H1 (cell line): ENCODE measurements at regions not wholly inside any gene's neighbourhood (a gene's known extent, or its start where the extent isn't known, plus 50 kb on each side); places are given as distances from the start of the nearest gene placed in this dataset.

ENCODE experiments used
- BCL11A ChIP-seq, 2 experiments: IDR thresholded peaks; one replicate each; pipeline ENCODE4 v1.6.1; 2011; ENCODE audit warnings: low read depth in 2 of 2, low read length in 2 of 2, mild to moderate bottlenecking in 2 of 2
- CREB1 ChIP-seq: IDR thresholded peaks from 2 replicates; pipeline ENCODE4 v1.6.1; 2012; ENCODE audit warnings: inconsistent platforms
- EP300 ChIP-seq, 2 experiments: IDR thresholded peaks; 1 replicate in 1 of 2; 2 replicates in 1 of 2; pipeline ENCODE4 v1.6.1; 2011 to 2012; ENCODE audit warnings: low read depth in 2 of 2, low read length in 2 of 2, mild to moderate bottlenecking in 2 of 2, borderline replicate concordance in 1 of 2, inconsistent platforms in 1 of 2, moderate library complexity in 1 of 2
- EZH2 ChIP-seq: fragments of 200-600 bp; sonication (generic); IDR thresholded peaks from 2 replicates; pipeline ENCODE4 v1.7.1; 2012; ENCODE audit warnings: low read depth, mild to moderate bottlenecking, moderate library complexity, low read length, inconsistent platforms; ENCODE audit not compliant: severe bottlenecking
- GABPA ChIP-seq: IDR thresholded peaks from 2 replicates; pipeline ENCODE4 v1.6.1; 2011; ENCODE audit warnings: mild to moderate bottlenecking, low read length, moderate library complexity, borderline replicate concordance; ENCODE audit not compliant: insufficient read depth
- JUND ChIP-seq: IDR thresholded peaks from 2 replicates; pipeline ENCODE4 v1.6.1; 2011; ENCODE audit warnings: mild to moderate bottlenecking, improper control_type of control experiment, low read length
- MAFK ChIP-seq: IDR thresholded peaks from 2 replicates; pipeline ENCODE4 v1.6.1; 2012; ENCODE audit warnings: low read depth, mild to moderate bottlenecking, improper control_type of control experiment, low read length
- POLR2A ChIP-seq, 2 experiments: IDR thresholded peaks; 1 replicate in 1 of 2; 2 replicates in 1 of 2; pipeline ENCODE4 v1.6.1; 2011; ENCODE audit warnings: low read depth in 2 of 2, low read length in 2 of 2, mild to moderate bottlenecking in 2 of 2; ENCODE audit errors: control extremely low read depth in 1 of 2
- POLR2AphosphoS5 ChIP-seq: IDR thresholded peaks from 2 replicates; pipeline ENCODE4 v1.6.1; 2011; ENCODE audit warnings: low read depth, low read length
- TAF1 ChIP-seq: IDR thresholded peaks from 2 replicates; pipeline ENCODE4 v1.6.1; 2011; ENCODE audit warnings: mild to moderate bottlenecking, low read depth, low read length
- TCF12 ChIP-seq: IDR thresholded peaks from 2 replicates; pipeline ENCODE4 v1.6.1; 2011; ENCODE audit warnings: low read depth, mild to moderate bottlenecking, low read length
- TF ChIP-seq, protein P1 (sequence below), 3 experiments: IDR thresholded peaks; 1 replicate in 2 of 3; 2 replicates in 1 of 3; pipeline versions ENCODE4 v1.5.1 to v1.6.1; 2011; ENCODE audit warnings: low read length in 3 of 3, mild to moderate bottlenecking in 3 of 3, inconsistent platforms in 2 of 3, low read depth in 1 of 3, moderate library complexity in 1 of 3; ENCODE audit not compliant: insufficient read depth in 1 of 3; ENCODE audit errors: control extremely low read depth in 1 of 3
- TF ChIP-seq, protein P2 (sequence below): IDR thresholded peaks from 2 replicates; pipeline ENCODE4 v1.6.1; 2012; ENCODE audit warnings: low read length, inconsistent platforms
- TF ChIP-seq, protein P3 (sequence below): IDR thresholded peaks from 2 replicates; pipeline ENCODE4 v1.6.1; 2012; ENCODE audit warnings: inconsistent platforms

DNA sequence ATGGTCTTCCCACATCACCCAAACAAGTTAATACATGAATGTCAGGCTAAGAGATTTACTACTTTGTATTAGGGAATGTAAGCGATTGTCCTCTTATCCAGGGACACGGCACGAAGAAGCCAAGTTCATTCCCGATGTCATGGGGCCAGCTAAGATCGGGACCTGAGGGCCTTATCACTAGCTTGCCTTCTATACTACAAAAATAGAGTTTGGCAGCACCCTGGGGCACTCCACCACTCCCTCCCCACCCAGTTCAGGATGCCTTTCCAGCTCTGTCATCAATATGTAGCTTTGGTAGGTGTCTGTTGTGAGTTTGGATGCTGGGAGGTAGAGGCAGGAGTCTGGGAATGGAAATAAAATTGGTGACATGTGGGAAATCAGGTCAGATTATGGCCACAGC is 197.5 kb downstream of the ATG4C start:
- no peak for TF ChIP-seq JUND
- TF ChIP-seq, protein P1, sequence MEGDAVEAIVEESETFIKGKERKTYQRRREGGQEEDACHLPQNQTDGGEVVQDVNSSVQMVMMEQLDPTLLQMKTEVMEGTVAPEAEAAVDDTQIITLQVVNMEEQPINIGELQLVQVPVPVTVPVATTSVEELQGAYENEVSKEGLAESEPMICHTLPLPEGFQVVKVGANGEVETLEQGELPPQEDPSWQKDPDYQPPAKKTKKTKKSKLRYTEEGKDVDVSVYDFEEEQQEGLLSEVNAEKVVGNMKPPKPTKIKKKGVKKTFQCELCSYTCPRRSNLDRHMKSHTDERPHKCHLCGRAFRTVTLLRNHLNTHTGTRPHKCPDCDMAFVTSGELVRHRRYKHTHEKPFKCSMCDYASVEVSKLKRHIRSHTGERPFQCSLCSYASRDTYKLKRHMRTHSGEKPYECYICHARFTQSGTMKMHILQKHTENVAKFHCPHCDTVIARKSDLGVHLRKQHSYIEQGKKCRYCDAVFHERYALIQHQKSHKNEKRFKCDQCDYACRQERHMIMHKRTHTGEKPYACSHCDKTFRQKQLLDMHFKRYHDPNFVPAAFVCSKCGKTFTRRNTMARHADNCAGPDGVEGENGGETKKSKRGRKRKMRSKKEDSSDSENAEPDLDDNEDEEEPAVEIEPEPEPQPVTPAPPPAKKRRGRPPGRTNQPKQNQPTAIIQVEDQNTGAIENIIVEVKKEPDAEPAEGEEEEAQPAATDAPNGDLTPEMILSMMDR (IDR thresholded peaks at IDR 0.05; ENCODE audit: control extremely low read depth in 1 of 3, insufficient read depth in 1 of 3, low read depth in 1 of 3, low read length in 3 of 3) = no peak
- TF ChIP-seq POLR2A (IDR thresholded peaks at IDR 0.05; ENCODE audit: control extremely low read depth in 1 of 2, low read depth in 2 of 2, low read length in 2 of 2) = no peak
- no peak for TF ChIP-seq POLR2AphosphoS5
- no peak for TF ChIP-seq MAFK
- no peak for TF ChIP-seq TAF1
- TF ChIP-seq, protein P2, sequence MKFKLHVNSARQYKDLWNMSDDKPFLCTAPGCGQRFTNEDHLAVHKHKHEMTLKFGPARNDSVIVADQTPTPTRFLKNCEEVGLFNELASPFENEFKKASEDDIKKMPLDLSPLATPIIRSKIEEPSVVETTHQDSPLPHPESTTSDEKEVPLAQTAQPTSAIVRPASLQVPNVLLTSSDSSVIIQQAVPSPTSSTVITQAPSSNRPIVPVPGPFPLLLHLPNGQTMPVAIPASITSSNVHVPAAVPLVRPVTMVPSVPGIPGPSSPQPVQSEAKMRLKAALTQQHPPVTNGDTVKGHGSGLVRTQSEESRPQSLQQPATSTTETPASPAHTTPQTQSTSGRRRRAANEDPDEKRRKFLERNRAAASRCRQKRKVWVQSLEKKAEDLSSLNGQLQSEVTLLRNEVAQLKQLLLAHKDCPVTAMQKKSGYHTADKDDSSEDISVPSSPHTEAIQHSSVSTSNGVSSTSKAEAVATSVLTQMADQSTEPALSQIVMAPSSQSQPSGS = no peak
- TF ChIP-seq EZH2 = no peak
- no peak for TF ChIP-seq CREB1
- TF ChIP-seq, protein P3, sequence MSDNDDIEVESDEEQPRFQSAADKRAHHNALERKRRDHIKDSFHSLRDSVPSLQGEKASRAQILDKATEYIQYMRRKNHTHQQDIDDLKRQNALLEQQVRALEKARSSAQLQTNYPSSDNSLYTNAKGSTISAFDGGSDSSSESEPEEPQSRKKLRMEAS = no peak
- no peak for TF ChIP-seq GABPA
- TF ChIP-seq BCL11A (IDR thresholded peaks at IDR 0.05; ENCODE audit: low read depth in 2 of 2, low read length in 2 of 2) = no peak
- TF ChIP-seq EP300 (IDR thresholded peaks at IDR 0.05; ENCODE audit: borderline replicate concordance in 1 of 2, low read depth in 2 of 2, low read length in 2 of 2) = no peak
- no peak for TF ChIP-seq TCF12
